ENCODE measurements at regions not wholly inside any gene's neighbourhood (a gene's known extent, or its start where the extent isn't known, plus 50 kb on each side); places are given as distances from the start of the nearest gene placed in this dataset.

DNA sequence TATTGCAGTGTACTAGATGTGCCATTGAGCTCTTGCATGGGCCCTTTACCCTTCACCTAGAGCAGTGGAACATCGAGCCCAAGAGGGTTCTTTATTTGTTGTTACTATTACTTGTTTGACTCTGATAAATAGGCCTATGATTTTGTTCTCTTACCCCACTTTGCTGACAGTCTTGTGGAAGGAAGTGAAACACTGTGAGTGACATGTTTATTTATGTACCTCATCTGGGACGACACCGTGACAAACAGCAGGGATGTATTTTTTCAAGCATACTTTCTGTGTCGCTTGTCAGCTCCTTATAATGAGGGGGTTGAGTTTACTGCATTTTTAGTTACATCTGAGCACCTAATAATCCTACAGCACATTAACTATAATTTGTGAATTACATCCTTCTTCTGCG lies 1010.3 kb upstream of the TENM4 start:
- DNase-seq = no peak

GRCh38 chr11:80448709-80449108 lies 1007.9 kb upstream of the TENM4 start:
- DNase-seq = no peak

GRCh38 chr11:80443177-80443576 lies 1002.3 kb upstream of the TENM4 start:
- DNase-seq = peak; percentile 31

DNA sequence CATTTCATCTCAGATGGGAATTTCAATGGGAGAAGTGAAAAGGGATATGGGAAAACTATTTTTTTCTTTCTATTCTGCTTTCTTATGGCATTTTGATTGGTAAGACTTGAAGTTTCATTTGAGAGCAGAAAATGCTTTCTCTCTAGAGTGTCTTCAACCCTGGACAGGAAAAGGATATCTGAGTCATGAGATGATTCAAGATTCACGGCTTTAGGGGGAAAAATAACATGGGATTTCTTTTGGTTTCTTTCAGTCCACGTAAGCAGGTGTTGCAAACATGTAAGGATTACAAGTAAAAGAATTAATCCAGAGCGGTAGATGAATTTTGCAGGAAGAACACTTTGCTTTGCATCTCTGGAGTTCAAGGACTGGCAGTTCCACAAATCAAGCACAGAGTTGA lies 1001.0 kb upstream of the TENM4 start:
- peak; percentile 66 for DNase-seq

- no peak for DNase-seq
These were observed 1000.0 kb upstream of the TENM4 start for GRCh38 chr11:80440835-80441234.

DNA sequence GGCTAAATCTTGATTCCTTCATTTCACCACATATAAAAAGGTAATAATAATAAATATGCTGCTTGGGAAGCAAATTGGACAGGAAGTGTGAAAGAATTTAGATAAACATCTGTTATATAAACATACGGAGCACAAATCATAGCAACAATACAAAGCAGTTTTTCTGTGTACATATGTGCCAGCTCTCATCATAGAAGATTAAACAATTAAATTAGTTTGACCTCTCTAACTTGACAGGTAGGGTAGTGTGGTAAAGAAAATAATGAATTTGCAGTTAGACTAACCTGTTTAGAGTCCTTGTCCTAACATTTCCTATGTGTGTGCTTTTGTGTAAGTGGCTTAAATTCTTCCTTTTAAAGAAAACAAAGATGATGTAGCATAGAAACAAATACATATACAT lies 995.7 kb upstream of the TENM4 start:
- DNase-seq = no peak

- DNase-seq = no peak
These were observed 994.5 kb upstream of the TENM4 start for GRCh38 chr11:80435345-80435744.

GRCh38 chr11:80432057-80432456 lies 991.2 kb upstream of the TENM4 start:
- DNase-seq = peak; percentile 45

- no peak for DNase-seq
These were observed 983.3 kb upstream of the TENM4 start for GRCh38 chr11:80424012-80424695.

DNA sequence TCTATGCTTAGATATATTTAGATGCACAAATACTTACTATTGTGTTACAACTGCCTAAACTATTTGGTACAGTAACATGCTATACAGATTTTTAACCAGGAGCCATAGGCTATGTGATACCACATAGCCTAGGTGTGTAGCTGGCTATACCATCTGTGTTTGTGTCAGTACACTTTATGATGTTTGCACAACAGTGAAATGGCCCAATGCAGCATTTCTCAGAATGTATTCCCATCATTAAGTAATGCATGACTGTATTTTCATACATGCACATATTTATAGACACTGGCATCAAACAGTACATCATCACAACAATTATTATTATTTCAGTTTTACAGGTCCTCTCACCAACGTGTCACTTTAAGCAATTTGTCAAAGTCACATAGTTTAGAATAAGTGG lies 979.5 kb upstream of the TENM4 start:
- DNase-seq = no peak

DNA sequence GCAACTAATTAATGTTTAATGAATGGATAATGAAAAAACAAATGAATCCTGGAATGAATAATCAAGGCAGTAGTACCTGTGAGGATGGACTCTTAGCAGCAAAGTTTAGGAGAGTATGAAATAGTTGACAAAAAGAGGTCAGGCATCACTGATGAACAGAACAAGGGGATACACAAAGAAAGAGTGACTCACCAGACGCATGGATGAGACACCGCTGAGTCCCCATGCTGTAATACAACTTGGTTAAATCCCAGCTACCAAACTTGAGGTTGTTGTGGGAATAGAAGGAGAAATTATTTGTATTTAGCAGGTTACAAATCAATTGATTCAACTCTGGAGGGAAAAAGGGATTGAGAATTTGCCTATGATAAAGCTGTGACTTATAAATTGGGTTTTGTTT lies 976.9 kb upstream of the TENM4 start:
- no peak for DNase-seq

DNA sequence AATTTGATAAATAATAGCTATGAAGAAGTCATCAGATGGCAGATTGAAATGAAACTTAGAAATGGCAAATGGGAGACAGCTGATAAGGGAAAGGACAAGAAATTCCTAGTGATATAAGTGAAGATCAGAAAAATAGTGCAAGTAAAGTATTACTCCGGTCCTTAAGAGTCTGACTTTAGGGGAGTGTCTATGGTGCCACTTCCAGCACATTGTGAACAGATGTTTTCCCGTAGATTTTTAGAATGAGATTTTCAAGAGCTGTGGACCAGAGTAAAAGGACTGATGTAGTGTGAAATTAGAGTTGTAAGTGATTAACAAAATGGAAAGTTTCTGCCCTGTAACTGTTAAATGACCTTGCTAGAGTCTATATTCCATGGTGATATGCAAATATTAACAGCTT lies 974.8 kb upstream of the TENM4 start:
- DNase-seq = no peak

DNA sequence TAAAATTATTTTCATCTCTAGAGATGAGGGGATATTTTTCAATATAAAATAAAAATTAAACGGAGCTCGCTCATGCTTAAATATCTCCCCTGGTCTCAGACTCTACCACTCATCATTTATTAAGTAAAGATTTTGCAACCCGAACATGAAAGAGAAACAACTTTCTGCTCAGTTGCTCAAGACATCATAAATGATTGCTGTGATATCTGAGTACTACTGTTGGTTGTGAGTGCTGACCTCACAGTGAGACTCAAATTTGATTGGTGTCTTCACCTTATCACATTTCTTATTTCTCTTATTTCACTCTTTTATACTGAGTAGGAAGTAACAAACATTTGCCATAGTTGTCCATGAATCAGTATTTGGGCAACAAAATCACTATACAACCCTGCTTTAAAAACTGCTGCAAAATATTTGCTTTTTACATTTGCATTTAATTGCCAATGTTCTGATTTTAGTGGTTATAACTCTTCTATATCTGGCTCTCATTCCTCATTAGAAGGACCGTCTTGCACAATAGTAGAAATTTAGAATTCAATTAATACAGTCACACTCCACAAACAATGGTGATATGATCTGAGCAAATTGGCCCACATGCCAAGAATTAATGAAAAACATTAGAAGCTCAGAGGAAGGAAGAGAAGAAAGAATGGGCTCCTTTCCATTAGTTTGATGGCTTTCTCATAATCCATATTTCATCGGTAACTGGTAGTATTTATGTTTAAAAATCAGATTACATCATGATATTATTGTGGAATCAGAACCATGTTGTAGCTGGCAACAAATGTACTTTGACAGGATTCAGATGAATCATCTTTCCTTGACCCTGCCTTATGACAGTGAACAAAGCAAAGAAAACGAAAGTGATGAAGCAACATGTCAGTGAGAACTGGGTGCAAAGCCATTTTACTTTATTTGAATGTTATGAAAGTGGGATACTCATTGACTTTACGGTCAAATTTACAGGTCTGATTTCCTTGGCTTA lies 973.6 kb upstream of the TENM4 start:
- peak; percentile 50 for DNase-seq

DNA sequence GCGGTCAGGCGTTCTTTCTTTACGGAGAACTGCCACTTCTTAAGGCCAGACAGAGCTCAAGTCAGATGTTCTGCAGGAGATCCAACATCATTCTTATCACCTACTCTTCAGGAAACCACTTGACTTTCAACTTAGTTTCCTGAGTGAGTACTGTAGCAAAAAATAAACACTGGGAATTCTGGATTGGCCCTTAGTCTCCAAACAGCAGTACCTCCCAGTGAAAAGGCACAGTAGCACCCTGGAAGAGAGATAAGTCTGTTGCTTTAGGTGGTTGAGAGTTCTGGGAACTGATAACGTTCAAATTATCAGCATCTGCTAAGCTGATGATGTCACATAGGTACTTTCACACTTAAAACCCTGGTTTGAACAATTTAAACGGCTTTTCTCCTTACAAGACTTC lies 971.8 kb upstream of the TENM4 start:
- peak; percentile 58 for DNase-seq

DNA sequence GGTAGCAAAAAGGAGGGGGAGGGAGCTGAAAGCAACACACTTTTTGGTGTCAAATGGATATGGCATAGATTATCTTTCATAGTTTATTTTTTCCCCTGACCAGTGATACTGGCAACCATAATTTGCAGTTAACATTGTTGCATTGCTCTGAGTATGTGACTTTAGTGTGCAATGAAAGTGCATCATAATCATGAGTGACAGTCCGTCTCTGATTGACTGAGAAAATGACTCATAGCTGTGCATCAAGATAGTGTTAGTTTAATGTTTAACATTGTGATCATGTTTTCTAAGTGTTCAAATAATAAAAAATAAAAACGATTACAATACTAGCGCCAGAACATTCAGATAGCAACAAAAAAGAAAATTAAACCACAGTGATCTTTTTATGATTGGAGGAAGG lies 952.4 kb upstream of the TENM4 start:
- DNase-seq = no peak

GRCh38 chr11:80390505-80390904 lies 949.7 kb upstream of the TENM4 start:
- DNase-seq = no peak

DNA sequence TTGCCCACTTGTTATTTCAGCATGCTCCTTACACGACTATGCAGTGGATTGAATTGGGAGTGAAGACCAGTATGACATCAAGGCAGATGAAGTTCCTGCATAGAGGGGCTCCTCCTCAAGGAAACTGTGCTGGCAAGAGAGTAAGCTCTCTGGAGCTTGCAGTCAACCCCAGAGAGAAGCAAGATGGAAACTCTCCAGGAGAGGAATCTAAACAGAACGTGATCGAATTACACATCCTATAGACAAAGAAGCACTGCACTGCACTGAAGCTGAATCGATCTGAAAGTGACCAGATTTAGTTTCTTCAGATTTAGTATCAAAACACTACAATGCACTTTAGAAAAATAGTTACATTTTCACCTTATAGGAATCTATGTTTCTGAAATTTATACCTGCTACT lies 947.7 kb upstream of the TENM4 start:
- no peak for DNase-seq

- peak; percentile 34 for DNase-seq
These were observed 947.3 kb upstream of the TENM4 start for GRCh38 chr11:80388130-80388529.

DNA sequence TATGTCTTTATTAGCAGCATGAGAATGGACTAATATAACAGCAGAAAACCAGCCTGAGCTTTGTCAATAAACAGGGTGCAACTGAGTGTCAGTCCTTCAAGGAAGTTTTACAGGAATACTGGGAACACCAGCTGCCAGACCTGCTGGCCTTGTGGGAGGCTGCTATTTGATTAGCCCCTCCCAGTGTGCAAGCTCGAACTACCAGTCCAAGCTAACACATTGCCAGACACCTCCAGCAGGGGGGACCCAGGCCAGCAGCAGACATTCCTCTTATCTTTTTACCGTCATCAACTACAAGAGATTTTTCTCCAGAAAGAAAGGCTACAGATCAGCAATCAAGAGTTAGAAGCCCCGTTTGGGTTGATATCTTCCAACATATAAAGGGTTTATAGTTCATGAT lies 942.8 kb upstream of the TENM4 start:
- DNase-seq = no peak

- DNase-seq = no peak
These were observed 938.9 kb upstream of the TENM4 start for GRCh38 chr11:80379620-80380278.

- DNase-seq = no peak
These were observed 931.1 kb upstream of the TENM4 start for GRCh38 chr11:80371931-80372330.

DNA sequence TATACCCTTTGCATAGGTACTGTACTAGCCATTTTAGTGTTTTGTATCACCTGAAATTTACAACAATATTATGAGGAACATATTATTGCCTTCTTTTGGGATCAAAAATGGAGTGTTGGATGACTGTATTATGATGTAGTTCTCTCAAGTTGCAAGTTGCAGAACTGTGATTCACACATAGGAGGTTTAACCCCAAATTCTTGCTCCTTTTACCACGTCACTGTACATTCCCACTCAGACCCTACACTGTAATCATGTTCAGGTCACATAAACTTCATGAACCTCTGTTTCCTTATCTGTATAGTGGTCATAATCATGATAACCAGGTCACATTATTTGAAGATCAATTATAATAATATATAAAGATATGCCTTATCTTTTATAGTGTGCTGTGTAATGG lies 925.1 kb upstream of the TENM4 start:
- DNase-seq = no peak

GRCh38 chr11:80365076-80365725 lies 924.4 kb upstream of the TENM4 start:
- DNase-seq = no peak
